ENCODE measurements at regions not wholly inside any gene's neighbourhood (a gene's known extent, or its start where the extent isn't known, plus 50 kb on each side); places are given as distances from the start of the nearest gene placed in this dataset.

- H3K4me1 ChIP-seq (ENCODE audit: control insufficient read depth, extremely low read depth, insufficient read depth, low read length): peaks cover 3% of the 10 kb centered on the region
- H3K79me2 ChIP-seq (ENCODE audit: control insufficient read depth, insufficient read depth, low read length): no peaks in the 10 kb centered on the region
Observed at GRCh38 chr1:87511449-87511848, 182.8 kb downstream of the LMO4 start.

GRCh38 chr1:87512431-87512830 lies 183.8 kb downstream of the LMO4 start:
- Histone ChIP-seq H3K27me3 (ENCODE audit: control insufficient read depth, insufficient read depth, low read length) (no peaks in the 10 kb centered on the region), H3K9ac (ENCODE audit: insufficient read depth, low read length) (no peak overlapping the region), H3K36me3 (ENCODE audit: control insufficient read depth, insufficient read depth, low read length) (no peaks in the 10 kb centered on the region), H4K20me1 (ENCODE audit: control insufficient read depth, extremely low read depth, insufficient read depth, low read length) (no peaks in the 10 kb centered on the region), H2AFZ (ENCODE audit: low read length) (peak overlapping the region; percentile 29), H3K79me2 (ENCODE audit: control insufficient read depth, insufficient read depth, low read length) (no peaks in the 10 kb centered on the region), H3K27ac (ENCODE audit: insufficient read depth, low read length) (no peak overlapping the region), H3K4me2 (ENCODE audit: extremely low read depth, insufficient read depth, low read length) (no peak overlapping the region), H3K9me3 (ENCODE audit: control insufficient read depth, insufficient read depth, low read depth, low read length) (no peaks in the 10 kb centered on the region), H3K4me1 (ENCODE audit: control insufficient read depth, extremely low read depth, insufficient read depth, low read length) (peaks cover 3% of the 10 kb centered on the region), H3K4me3 (replicated peaks in 1 of 4; ENCODE audit: control extremely low read depth in 1 of 4, insufficient read depth in 1 of 4, low read depth in 3 of 4, low read length in 4 of 4) (no peak overlapping the region)
- TF ChIP-seq EZH2 (IDR thresholded peaks at IDR 0.05; ENCODE audit: low read length, missing control alignments) (no peak), CTCF (conservative IDR thresholded peaks at IDR 0.05 in 1 of 2, IDR thresholded peaks at IDR 0.05 in 1 of 2; ENCODE audit: low read depth in 1 of 2, low read length in 2 of 2) (no peak)
- DNase-seq (ENCODE audit: low read depth in 2 of 2): peak; percentile 39 to 67

More at GRCh38 chr1:87511449-87511848, 182.8 kb downstream of the LMO4 start:
- Histone ChIP-seq H3K9me3 (ENCODE audit: control insufficient read depth, insufficient read depth, low read depth, low read length) (no peaks in the 10 kb centered on the region), H3K27ac (ENCODE audit: insufficient read depth, low read length) (no peak overlapping the region), H3K4me2 (ENCODE audit: extremely low read depth, insufficient read depth, low read length) (no peak overlapping the region), H3K9ac (ENCODE audit: insufficient read depth, low read length) (no peak overlapping the region), H2AFZ (ENCODE audit: low read length) (no peak overlapping the region), H4K20me1 (ENCODE audit: control insufficient read depth, extremely low read depth, insufficient read depth, low read length) (no peaks in the 10 kb centered on the region), H3K36me3 (ENCODE audit: control insufficient read depth, insufficient read depth, low read length) (no peaks in the 10 kb centered on the region), H3K27me3 (ENCODE audit: control insufficient read depth, insufficient read depth, low read length) (no peaks in the 10 kb centered on the region), H3K4me3 (replicated peaks in 1 of 4; ENCODE audit: control extremely low read depth in 1 of 4, insufficient read depth in 1 of 4, low read depth in 3 of 4, low read length in 4 of 4) (no peak overlapping the region)
- TF ChIP-seq CTCF (conservative IDR thresholded peaks at IDR 0.05 in 1 of 2, IDR thresholded peaks at IDR 0.05 in 1 of 2; ENCODE audit: low read depth in 1 of 2, low read length in 2 of 2): no peak
- TF ChIP-seq EZH2 (IDR thresholded peaks at IDR 0.05; ENCODE audit: low read length, missing control alignments): no peak
- no peak for DNase-seq (ENCODE audit: low read depth in 2 of 2)

GRCh38 chr1:87513255-87513654 lies 184.6 kb downstream of the LMO4 start:
- H3K36me3 ChIP-seq (ENCODE audit: control insufficient read depth, insufficient read depth, low read length): no peaks in the 10 kb centered on the region
- no peaks in the 10 kb centered on the region for H3K79me2 ChIP-seq (ENCODE audit: control insufficient read depth, insufficient read depth, low read length)
- H3K9me3 ChIP-seq (ENCODE audit: control insufficient read depth, insufficient read depth, low read depth, low read length): no peaks in the 10 kb centered on the region
- peak; percentile 53 to 81 for DNase-seq (ENCODE audit: low read depth in 2 of 2)
- no peaks in the 10 kb centered on the region for H4K20me1 ChIP-seq (ENCODE audit: control insufficient read depth, extremely low read depth, insufficient read depth, low read length)
- no peak overlapping the region for H3K27ac ChIP-seq (ENCODE audit: insufficient read depth, low read length)
- H3K4me2 ChIP-seq (ENCODE audit: extremely low read depth, insufficient read depth, low read length): no peak overlapping the region
- peak overlapping the region; percentile 29 for H2AFZ ChIP-seq (ENCODE audit: low read length)
- H3K4me3 ChIP-seq (replicated peaks in 1 of 4; ENCODE audit: control extremely low read depth in 1 of 4, insufficient read depth in 1 of 4, low read depth in 3 of 4, low read length in 4 of 4): no peak overlapping the region
- H3K4me1 ChIP-seq (ENCODE audit: control insufficient read depth, extremely low read depth, insufficient read depth, low read length): peaks cover 3% of the 10 kb centered on the region
- no peaks in the 10 kb centered on the region for H3K27me3 ChIP-seq (ENCODE audit: control insufficient read depth, insufficient read depth, low read length)
- H3K9ac ChIP-seq (ENCODE audit: insufficient read depth, low read length): no peak overlapping the region
- TF ChIP-seq EZH2 (IDR thresholded peaks at IDR 0.05; ENCODE audit: low read length, missing control alignments) (no peak), CTCF (conservative IDR thresholded peaks at IDR 0.05 in 1 of 2, IDR thresholded peaks at IDR 0.05 in 1 of 2; ENCODE audit: low read depth in 1 of 2, low read length in 2 of 2) (no peak)

Data from fibroblast of lung (primary cell).